PC-3 (cell line): ENCODE measurements at regions not wholly inside any gene's neighbourhood (a gene's known extent, or its start where the extent isn't known, plus 50 kb on each side); places are given as distances from the start of the nearest gene placed in this dataset.

Experiments used
- ATAC-seq: fragments of 200-7000 bp; cut with Tn5 transposase; 2 replicates; pipeline ENCODE4 v1.9.1; 2020; ENCODE audit warnings: mild to moderate bottlenecking, moderate library complexity
- BruUV-seq: library from RNA; stranded (reverse); fragments of 400-500 nt; replicated peaks from 2 replicates; lab custom pipeline; 2021; lab: Mats Ljungman, UMichigan
- CTCF ChIA-PET: fragments of 300-600 bp; sonication (Branson Sonifier 250); formaldehyde crosslinking; loops from one replicate; lab custom pipeline; 2022; ENCODE audit warnings: antibody characterized with exemption; lab: Charles Lee
- POLR2A ChIA-PET: fragments of 300-600 bp; sonication (Branson Sonifier 250); formaldehyde crosslinking; loops from one replicate; lab custom pipeline; 2022; ENCODE audit warnings: antibody characterized with exemption; ENCODE audit not compliant: unreplicated experiment; lab: Charles Lee
- DNase-seq: peaks from one replicate; pipeline ENCODE4 v3.0.0-alpha.2; 2015
- H2AFZ ChIP-seq: fragments of 300-600 bp; sonication (generic); 2 replicates; pipeline ENCODE4 v1.6.0; 2016; ENCODE audit warnings: antibody characterized with exemption, low read length
- H3F3A ChIP-seq: fragments of 300-600 bp; sonication (generic); one replicate; pipeline ENCODE4 v1.6.0; 2017; ENCODE audit warnings: antibody characterized with exemption, low read length, control low read depth, mild to moderate bottlenecking; ENCODE audit not compliant: unreplicated experiment
- H3K27ac ChIP-seq: fragments of 300-600 bp; sonication (generic); 2 replicates; pipeline ENCODE4 v1.5.1; 2016; ENCODE audit warnings: mild to moderate bottlenecking, low read length
- H3K27me3 ChIP-seq: fragments of 300-600 bp; sonication (generic); 2 replicates; pipeline ENCODE4 v1.6.1; 2016; ENCODE audit warnings: low read length, mixed read lengths
- H3K36me3 ChIP-seq: fragments of 300-600 bp; sonication (generic); 2 replicates; pipeline ENCODE4 v1.6.1; 2016; ENCODE audit warnings: low read depth, mixed run types, low read length, mixed read lengths
- H3K4me1 ChIP-seq: fragments of 300-600 bp; sonication (generic); 2 replicates; pipeline ENCODE4 v1.5.1; 2016; ENCODE audit warnings: low read length; ENCODE audit not compliant: insufficient read depth
- H3K4me2 ChIP-seq: fragments of 300-600 bp; sonication (generic); 2 replicates; pipeline ENCODE4 v1.6.0; 2016; ENCODE audit warnings: low read length
- H3K4me3 ChIP-seq: fragments of 300-600 bp; sonication (generic); 2 replicates; pipeline ENCODE4 v1.5.1; 2016; ENCODE audit warnings: mild to moderate bottlenecking, low read length, mixed read lengths
- H3K79me2 ChIP-seq: fragments of 300-600 bp; sonication (generic); 2 replicates; pipeline ENCODE4 v1.6.1; 2017; ENCODE audit warnings: low read length, mixed read lengths
- H3K9ac ChIP-seq: fragments of 300-600 bp; sonication (generic); 2 replicates; pipeline ENCODE4 v1.6.0; 2016; ENCODE audit warnings: mild to moderate bottlenecking, low read length
- H3K9me2 ChIP-seq: fragments of 300-600 bp; sonication (generic); replicated peaks from 2 replicates; pipeline ENCODE4 v1.6.1; 2016; ENCODE audit warnings: mixed run types, low read length, mixed read lengths
- H3K9me3 ChIP-seq: fragments of 300-600 bp; sonication (generic); 2 replicates; pipeline ENCODE4 v1.6.1; 2016; ENCODE audit warnings: low read length, mixed read lengths
- H4K20me1 ChIP-seq: fragments of 300-600 bp; sonication (generic); 2 replicates; pipeline ENCODE4 v1.6.1; 2016; ENCODE audit warnings: low read length, mixed read lengths
- EZH2 ChIP-seq: fragments of 300-600 bp; sonication (generic); IDR thresholded peaks from one replicate; pipeline ENCODE4 v1.6.1; 2017; ENCODE audit warnings: antibody characterized with exemption, mild to moderate bottlenecking, low read length; ENCODE audit not compliant: unreplicated experiment
- EZH2phosphoT487 ChIP-seq: fragments of 300-600 bp; sonication (generic); IDR thresholded peaks from 2 replicates; pipeline ENCODE4 v1.6.1; 2018; ENCODE audit warnings: mild to moderate bottlenecking, antibody characterized with exemption, low read length, borderline replicate concordance
- intact Hi-C: fragments of 100-400 bp; cut with micrococcal nuclease; formaldehyde crosslinking; loops from 2 replicates; pipeline ENCODE4 v1.9.0; 2023
- TF ChIP-seq, protein P1 (sequence below): fragments of 300-600 bp; sonication (generic); conservative IDR thresholded peaks from 2 replicates; pipeline ENCODE4 v1.5.1; 2017; ENCODE audit warnings: antibody characterized with exemption, low read depth, mild to moderate bottlenecking, low read length

DNA sequence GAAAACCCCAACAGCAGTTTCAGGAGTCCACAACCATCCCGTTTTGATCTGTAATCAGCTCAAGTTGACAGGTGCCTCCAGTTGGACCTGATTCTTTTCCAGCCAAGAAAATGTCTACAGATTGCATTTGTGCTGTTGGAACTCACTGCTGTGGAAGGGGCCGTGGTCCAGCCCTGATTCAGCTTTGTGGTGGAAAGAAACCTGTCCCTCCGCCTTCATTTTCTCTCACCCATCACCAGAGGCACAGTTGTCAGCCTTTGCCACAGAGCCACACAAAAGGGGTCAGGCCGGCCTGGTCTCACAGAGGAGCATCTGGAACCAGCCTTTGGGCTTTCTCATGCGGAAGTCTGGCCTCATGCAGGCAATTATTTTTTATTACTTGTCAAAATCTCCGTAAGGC is 483.6 kb downstream of the GADD45G start:
- no peaks in the 10 kb centered on the region for H4K20me1 ChIP-seq
- no peaks in the 10 kb centered on the region for H3K9me3 ChIP-seq
- no peak for DNase-seq
- CTCF ChIA-PET: no interaction called here
- no peak overlapping the region for H2AFZ ChIP-seq
- TF ChIP-seq EZH2 (no peak), EZH2phosphoT487 (no peak)
- TF ChIP-seq, protein P1, sequence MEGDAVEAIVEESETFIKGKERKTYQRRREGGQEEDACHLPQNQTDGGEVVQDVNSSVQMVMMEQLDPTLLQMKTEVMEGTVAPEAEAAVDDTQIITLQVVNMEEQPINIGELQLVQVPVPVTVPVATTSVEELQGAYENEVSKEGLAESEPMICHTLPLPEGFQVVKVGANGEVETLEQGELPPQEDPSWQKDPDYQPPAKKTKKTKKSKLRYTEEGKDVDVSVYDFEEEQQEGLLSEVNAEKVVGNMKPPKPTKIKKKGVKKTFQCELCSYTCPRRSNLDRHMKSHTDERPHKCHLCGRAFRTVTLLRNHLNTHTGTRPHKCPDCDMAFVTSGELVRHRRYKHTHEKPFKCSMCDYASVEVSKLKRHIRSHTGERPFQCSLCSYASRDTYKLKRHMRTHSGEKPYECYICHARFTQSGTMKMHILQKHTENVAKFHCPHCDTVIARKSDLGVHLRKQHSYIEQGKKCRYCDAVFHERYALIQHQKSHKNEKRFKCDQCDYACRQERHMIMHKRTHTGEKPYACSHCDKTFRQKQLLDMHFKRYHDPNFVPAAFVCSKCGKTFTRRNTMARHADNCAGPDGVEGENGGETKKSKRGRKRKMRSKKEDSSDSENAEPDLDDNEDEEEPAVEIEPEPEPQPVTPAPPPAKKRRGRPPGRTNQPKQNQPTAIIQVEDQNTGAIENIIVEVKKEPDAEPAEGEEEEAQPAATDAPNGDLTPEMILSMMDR: no peak
- no peaks in the 10 kb centered on the region for H3K4me1 ChIP-seq
- H3K27me3 ChIP-seq: peaks cover 11% of the 10 kb centered on the region
- H3F3A ChIP-seq: no peaks in the 10 kb centered on the region
- no peak for ATAC-seq
- H3K9ac ChIP-seq: no peak overlapping the region
- H3K9me2 ChIP-seq: no peaks in the 10 kb centered on the region
- no peaks in the 10 kb centered on the region for H3K79me2 ChIP-seq
- BruUV-seq: no TSS peak
- no peak overlapping the region for H3K27ac ChIP-seq
- no peak overlapping the region for H3K4me3 ChIP-seq
- H3K4me2 ChIP-seq: no peak overlapping the region
- intact Hi-C loops: no loop called here
- POLR2A ChIA-PET: no interaction called here
- H3K36me3 ChIP-seq: no peaks in the 10 kb centered on the region

DNA sequence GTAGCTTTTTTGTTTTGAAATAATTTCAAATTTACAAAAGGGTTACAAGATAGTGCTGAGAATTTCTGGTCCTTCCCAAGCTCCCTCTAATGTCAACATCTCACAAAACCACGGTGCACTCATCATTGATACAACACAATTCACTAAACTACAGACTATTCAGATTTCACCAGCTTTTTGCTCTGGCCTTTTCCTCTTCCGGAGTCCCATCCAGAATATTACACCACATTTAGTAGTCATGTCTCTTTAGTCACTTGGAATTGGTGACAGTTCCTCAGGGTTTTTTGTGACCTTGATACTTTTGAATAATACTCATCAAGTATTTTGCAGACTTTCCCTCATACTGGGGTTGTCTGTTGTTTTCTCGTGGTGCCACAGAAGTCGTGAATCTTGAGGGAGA is 484.0 kb downstream of the GADD45G start:
- DNase-seq (no peak), ATAC-seq (no peak)
- H3K9me3 ChIP-seq: no peaks in the 10 kb centered on the region
- H3K9me2 ChIP-seq: no peaks in the 10 kb centered on the region
- H3K79me2 ChIP-seq: no peaks in the 10 kb centered on the region
- intact Hi-C loops: no loop called here
- H3K27ac ChIP-seq: no peak overlapping the region
- no peaks in the 10 kb centered on the region for H3K36me3 ChIP-seq
- H3K4me2 ChIP-seq: no peak overlapping the region
- H3K27me3 ChIP-seq: peaks cover 16% of the 10 kb centered on the region
- ChIA-PET POLR2A (no interaction called here), CTCF (no interaction called here)
- TF ChIP-seq EZH2 (no peak), EZH2phosphoT487 (no peak)
- TF ChIP-seq, protein P1: no peak
- H3K4me1 ChIP-seq: no peaks in the 10 kb centered on the region
- no TSS peak for BruUV-seq
- H4K20me1 ChIP-seq: no peaks in the 10 kb centered on the region
- H3K4me3 ChIP-seq: no peak overlapping the region
- no peaks in the 10 kb centered on the region for H3F3A ChIP-seq
- no peak overlapping the region for H2AFZ ChIP-seq
- H3K9ac ChIP-seq: no peak overlapping the region

DNA sequence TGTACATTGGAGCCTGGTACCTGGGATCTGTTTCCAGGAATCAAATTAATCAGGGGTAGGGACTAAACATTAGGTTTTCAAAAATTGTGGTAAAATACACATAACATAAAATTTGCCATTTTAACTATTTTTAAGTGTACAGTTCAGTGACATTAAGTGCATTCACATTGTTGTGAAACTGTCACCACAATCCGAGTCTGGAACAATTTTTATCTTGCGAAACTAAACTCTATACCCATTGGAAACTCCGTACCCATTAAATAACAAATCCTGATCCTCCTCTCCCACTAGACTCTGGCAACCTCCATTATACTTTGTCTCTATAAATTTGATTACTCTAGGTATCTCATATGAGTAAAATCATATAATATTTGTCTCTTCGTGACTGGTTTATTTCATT is 486.2 kb downstream of the GADD45G start:
- no peaks in the 10 kb centered on the region for H3K9me2 ChIP-seq
- ChIA-PET POLR2A (no interaction called here), CTCF (no interaction called here)
- no TSS peak for BruUV-seq
- H3K36me3 ChIP-seq: no peaks in the 10 kb centered on the region
- no peak overlapping the region for H2AFZ ChIP-seq
- no peak overlapping the region for H3K4me3 ChIP-seq
- intact Hi-C loops: no loop called here
- no peaks in the 10 kb centered on the region for H3K9me3 ChIP-seq
- no peak overlapping the region for H3K9ac ChIP-seq
- H3K27ac ChIP-seq: no peak overlapping the region
- H4K20me1 ChIP-seq: no peaks in the 10 kb centered on the region
- H3K27me3 ChIP-seq: peaks cover 32% of the 10 kb centered on the region
- H3K4me1 ChIP-seq: no peaks in the 10 kb centered on the region
- TF ChIP-seq EZH2 (no peak), EZH2phosphoT487 (no peak)
- TF ChIP-seq, protein P1: no peak
- H3K79me2 ChIP-seq: no peaks in the 10 kb centered on the region
- no peak overlapping the region for H3K4me2 ChIP-seq
- H3F3A ChIP-seq: no peaks in the 10 kb centered on the region
- DNase-seq (no peak), ATAC-seq (no peak)
